Fibroblast of skin of left quadriceps (primary cell): ENCODE measurements at regions not wholly inside any gene's neighbourhood (a gene's known extent, or its start where the extent isn't known, plus 50 kb on each side); places are given as distances from the start of the nearest gene placed in this dataset.

Experiments used
- DNase-seq, 2 experiments: peaks; one replicate each; pipeline ENCODE4 v3.0.0-alpha.2; 2013; ENCODE audit warnings: low read depth in 2 of 2

DNA sequence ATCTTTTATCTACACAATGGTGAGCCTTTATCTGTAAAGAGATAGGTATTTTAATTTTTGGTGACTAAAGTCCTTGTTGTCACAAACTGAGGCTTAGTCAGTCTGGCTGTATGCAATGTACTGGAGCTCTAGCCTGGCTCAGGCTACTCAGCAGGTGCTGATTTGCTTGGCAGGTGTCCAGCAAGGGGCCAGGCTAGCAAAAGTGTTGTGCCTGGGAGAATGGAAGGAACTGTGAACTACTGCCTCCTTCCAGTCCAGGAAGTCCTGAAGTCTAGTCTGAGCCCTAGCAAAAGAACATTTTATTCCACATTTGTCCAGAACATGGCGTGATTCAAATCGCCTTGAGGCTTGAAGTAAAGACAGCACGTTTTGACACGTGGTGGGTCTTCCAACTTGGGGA, 260.5 kb downstream of the CCDC85A start:
- no peak for DNase-seq

DNA sequence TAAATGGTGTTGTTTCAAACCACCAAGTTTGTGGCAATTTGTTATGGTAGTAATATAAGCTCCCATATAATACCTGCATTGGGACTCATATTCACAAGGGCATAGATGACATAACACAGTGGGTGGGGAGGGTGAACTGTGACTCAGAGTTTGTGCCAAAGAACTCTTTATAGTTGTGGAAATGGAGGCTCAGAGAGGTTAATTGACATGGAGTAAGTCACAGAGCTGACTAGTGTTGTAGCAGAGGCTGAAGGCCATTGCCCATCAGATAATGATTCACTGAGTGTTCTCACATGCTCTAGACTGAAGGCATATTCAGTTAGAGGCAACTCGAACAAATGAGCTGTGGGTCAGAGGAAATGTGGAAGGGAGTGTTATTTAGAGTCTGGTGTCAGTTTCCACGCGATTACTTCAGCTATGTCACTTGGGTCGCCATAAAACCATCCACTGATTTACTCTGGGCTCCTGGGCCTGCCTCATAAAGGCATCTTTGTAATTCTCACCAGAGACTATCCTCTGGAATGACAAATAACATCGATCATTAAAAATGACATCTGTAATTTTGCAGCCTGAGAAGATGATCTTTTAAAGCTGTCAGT, 264.7 kb downstream of the CCDC85A start:
- DNase-seq = peak in 1 of 2 experiments; percentile 0

DNA sequence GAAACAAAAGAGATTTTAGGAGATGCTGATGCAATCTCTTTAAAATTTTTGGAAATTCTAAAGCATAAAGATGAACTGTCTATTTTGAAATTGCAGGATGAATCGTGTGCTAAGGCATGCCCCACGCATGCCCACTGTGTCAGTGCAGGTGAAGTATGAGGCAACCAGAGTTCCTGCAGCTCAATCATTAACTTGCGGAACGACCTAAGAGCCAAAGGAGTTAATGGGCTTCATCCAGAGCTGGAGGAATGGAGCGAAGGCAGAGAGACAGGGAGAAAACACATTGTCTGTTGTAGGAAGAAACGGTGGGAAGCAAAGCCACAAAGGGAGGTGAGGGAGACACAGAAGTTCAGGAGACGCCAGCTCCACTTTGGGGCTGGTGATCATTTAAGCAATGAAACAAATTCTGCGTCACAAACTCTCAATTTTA, 265.2 kb downstream of the CCDC85A start:
- DNase-seq = peak; percentile 27 to 34

DNA sequence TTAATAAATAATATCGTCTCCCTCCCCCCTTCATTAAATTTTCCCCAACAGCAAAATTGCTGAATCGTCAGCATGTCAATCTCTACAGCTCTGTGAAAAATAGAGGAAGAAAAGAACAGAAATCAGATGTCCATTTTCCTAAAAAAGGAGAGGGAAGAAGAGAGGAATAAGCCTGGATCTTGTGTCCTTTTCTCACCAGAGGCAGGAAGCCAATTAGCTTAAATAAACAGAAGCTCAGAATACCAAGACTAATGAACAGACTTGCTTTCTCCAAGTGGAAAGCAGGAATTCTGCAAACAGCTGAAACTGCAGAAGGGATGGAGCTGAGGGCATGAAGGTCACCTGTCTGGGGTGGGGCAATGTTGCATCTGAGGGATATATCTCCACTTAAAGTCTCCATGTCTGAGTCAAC, 265.7 kb downstream of the CCDC85A start:
- DNase-seq = no peak

DNA sequence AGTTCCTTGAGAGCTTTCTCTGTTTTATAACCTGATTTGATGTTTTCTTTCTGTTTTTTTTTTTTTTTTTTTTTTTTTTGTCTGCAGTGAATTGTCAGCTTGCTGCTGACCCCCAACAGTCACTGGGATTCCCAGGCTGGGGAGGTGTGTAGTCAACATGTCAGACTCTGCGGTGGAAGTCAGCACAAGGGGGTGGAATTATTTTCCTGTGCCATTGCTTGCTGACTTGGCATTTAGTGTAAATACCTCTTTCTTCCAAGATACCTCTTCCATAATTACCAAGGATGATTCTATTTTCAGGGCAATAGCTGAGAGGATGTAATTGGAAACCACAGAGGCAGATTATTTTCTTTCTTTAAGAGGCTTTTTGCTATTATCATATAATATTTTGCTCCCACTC, 266.3 kb downstream of the CCDC85A start:
- no peak for DNase-seq

DNA sequence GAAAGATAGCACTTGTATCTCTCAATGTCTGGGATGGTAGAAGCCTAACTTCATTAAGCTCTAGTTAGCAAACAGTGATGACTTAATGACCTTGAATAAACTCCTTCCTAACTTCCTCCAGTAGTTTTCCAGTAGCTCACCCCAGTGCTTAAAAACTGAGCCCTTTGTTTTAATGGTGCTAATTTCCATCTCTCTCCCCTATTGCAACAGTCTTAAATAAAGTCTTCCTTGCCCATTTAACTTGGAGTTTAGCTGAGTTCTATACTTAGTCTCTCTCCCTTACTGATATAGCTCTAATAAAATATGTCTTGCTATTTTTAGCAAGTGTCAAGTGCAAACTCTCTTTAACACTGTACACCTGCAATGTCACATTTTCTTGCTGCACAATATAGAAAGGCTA, 267.0 kb downstream of the CCDC85A start:
- DNase-seq = no peak

DNA sequence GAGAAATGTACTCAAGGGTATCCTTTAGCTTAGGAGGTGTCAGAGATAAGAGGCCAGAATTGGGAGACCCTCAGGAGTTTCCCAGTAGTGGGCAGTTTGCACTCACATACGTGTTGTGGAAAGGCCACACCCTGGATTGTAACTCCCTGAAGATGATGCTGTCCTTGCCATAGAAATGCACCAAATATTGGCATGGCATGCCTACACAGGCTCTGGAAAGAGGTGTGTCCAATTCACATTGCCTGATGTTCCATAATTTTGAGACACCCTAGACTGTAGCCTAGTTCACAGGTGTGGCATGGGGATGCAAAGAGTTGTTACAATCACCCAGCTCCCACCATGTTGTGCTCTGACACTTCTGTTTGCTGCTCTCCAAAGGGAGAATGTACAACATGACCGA, 271.9 kb downstream of the CCDC85A start:
- no peak for DNase-seq

DNA sequence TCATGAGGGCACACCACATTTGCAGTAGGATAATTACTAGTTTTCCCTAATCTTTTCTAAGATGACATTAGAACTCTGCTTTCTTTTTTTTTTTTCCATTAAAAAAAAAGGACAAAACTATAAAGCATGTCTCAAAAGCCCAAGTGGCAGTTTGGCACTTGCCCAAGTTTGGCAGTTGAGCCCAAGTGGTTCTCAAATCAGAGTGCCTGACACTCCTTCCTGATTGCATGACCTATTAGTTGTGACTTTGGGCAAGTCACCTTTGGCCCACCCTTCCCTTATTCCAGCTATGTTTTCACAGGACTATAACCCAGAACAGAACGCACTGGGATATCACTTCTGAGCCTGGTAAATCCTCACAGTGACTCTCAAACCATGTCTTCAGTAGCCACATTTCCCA, 273.0 kb downstream of the CCDC85A start:
- no peak for DNase-seq

DNA sequence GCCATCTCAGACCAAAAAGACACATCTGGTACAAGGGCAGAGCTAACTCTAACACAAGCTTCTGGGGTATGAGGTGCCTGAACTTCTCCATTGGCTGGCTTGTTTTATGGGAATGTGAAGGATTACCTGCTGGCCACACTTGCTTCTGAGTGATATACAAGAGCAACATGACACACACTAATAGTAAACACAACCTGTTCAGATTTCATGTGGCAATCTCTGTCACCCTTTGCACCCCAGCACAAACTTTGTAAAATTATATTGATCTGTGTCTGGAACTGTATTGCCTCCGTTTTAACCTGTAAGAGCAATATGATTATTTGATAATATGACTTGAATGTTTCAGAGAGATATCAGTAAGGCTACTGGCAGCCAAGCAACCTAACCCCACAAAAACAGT, 276.7 kb downstream of the CCDC85A start:
- DNase-seq = no peak

DNA sequence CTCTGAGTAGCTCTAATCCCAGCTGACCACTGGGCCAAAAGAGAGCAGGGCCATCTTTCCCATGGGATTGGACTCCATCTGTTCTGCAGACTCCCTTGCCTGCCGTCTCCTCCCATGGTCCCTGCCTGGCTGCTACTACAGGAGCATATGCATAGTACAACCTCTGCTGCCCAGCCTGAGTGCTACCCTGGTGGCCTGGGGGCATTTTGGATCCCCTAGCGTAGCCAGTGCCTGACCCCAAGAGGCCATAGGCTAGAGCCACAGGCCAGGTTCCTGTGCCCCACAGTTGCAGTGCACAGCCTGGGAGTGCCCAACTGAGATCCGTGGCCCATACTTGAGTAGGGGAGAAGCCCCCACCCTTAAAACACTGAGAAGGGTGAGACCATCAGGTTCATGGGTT, 280.3 kb downstream of the CCDC85A start:
- no peak for DNase-seq

DNA sequence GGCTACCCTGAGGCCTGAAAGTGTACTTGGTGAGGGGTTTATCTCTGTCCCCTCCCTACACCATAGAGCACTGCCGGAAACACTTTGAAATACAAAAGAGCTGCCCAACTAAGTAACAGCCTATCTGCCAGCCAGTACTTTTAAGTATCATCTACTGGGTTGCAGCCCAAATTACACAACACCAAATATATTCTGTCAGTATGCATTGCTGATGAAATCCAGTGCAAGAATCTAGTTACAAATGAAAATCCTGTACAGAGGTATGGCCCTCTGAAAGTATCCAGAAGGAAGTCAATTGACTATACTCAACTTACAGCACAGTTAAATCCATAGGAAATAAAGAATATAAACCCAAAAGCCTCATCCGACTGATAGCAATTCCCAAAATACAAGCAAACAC, 280.8 kb downstream of the CCDC85A start:
- DNase-seq = peak; percentile 35 to 39

DNA sequence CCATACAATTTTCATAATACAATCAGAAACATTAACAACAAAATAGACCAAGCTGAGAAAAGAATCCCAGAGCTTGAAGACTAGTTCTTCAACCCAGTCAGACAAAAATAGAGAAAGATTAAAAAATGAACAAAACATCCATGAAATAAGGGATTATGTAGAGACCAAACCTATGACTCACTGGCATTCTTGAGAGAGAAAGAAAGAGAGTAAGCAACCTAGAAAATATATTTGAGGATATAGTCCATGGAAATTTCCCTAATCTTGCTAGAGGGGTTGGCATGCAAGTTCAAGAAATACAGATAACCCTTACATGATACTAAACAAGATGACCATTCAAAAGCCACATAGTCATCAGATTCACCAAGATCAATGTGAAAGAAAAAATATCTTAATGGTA, 281.7 kb downstream of the CCDC85A start:
- peak in 1 of 2 experiments; percentile 3 for DNase-seq

DNA sequence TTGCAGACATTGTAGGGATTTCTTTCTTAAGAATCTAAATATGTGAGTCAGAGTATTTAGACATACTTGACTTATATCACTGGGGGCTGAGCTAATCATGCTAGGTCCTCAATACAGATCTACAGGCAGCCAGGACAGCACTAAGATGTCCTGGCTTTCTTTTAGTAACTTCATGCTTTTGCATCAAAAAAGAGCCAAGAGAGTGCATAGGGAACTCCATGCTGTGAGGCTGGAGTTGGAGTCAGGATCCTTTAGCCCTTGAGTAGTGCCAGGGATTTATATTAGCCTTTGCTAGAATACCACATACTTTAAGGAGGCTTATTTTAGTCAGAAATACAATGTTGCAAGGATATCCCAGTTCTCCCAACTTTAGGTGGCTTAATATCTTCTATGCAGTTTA, 289.7 kb downstream of the CCDC85A start:
- DNase-seq = no peak

DNA sequence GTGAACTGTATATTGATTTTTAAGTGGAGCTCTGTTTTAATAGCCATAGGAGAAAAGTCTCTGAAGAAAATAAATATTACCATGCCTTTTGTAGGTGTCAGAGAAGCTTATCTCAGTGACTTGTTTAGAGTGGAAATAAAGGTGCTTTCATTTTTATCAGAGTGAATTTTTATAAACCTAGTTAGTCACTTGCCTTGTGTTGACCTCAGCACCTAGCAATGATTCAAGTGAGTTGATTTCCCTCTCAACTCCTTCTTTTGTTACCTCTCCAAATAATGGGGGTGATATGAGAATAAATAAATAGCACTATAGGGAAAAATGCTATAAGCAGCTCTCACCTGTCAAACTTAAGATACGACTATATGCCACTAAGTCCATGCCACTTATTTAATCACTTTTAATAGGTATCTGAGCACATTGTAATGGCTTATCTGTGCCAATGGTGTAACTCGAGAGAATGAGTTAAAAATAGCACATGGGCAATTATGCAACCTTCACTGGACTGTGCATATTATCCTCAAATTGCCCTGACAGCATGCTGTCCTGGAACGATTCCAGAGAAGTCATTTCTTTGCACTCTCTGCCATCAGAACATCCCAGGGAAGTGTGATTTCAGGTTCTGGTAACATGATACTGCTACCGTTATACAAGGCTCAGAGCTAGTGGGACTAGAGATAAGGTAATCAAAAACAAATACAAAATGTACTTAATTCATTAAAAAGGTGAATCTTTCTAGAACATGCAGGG, 290.8 kb downstream of the CCDC85A start:
- DNase-seq = peak; percentile 25 to 33

DNA sequence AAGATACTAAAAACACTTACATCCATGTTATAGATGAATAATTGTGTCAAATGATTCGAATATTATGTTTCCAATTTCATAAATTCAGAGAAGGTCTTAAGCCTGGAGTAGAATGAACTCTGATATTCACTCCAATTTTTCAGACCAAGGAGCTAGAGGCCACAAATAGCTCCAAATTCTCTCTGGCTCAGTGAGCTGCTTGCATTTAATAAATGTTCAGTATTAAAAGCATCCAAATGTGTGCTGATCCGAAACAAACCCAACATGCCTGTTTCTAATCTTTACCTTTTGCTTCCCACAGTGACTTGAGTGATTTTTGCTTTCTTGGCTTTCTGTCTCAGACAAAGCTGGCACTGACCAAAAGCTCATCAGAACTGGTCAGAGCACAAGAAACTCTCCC, 291.4 kb downstream of the CCDC85A start:
- no peak for DNase-seq

DNA sequence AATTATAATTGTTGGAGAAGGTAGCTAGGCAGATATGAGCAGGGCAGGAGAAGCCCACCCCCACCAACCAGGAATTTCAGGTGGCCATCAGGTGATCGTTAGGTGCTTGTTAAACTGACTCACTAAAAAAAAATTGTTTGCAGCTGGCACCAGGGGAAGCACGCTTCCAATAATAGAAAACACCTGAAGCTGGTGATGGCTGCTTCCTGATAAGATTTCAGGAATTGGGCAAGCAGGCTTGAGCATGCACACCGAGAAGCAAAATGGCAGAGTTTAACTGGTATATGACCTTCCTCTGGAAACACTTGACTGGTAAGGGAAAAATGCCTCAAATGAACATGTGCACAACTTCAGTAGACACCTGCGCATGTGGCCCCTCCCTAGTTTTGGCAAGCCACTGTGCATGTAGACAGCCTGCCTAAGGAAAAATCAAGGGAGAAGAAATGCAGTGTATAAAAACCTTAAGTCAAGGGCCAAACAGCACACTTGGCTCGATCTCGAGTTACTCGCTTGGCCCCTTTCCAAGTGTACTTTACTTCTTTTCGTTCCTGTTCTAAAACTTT, 292.8 kb downstream of the CCDC85A start:
- no peak for DNase-seq

DNA sequence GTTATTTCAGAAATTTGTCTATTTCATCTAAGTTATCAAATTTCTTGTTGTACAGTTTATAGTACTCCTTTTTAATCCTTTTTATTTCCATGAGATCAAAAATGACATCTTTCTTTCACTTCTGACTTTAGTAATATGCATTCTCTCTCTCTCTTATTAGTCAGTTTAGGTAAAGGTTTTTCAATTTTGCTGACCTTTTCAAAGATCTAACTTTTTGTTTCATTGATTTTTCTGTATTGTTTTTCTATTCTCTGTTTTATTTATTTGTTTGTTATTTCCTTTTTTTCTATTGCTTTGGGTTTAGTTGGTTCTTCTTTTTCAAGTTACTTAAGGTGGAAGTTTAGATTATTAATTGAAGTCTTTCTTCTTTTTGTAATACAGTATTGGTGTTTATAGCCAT, 294.2 kb downstream of the CCDC85A start:
- no peak for DNase-seq

DNA sequence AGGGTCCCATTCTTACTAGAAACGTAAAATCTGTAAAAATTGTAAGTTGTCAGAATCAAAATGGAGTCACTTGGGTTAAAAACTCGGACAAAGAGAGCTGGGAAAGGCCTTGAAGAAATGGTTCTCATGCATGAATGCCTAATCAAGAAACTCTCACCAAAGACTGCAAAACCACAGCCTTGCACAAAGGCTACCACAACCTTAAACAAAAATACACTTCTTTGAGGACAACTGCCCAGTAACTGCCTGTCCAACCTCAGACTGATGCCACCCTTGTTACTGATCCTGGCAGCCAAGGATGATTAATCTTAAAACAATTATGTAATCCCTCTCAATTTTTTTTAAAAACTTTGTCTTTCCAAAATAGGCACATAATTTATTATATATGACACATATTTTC, 299.3 kb downstream of the CCDC85A start:
- no peak for DNase-seq

DNA sequence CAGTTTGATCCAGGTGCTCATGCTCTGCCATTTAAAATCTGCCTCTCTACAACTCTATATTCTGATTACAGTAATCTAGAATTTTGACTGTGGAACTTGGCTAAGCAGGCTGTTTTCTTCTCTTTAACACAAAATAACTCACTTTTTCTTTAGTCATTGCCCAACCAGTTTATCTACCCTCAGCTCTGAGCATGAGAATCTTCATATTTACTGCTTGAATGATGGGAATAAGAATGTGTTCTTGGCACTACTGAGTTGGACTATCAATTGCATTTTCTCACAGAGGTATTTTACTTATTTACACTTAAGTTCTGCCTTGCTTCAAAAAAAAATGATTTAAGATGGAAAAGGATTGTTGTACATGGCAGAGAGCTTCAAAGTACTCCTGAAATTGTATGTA, 301.1 kb downstream of the CCDC85A start:
- no peak for DNase-seq

DNA sequence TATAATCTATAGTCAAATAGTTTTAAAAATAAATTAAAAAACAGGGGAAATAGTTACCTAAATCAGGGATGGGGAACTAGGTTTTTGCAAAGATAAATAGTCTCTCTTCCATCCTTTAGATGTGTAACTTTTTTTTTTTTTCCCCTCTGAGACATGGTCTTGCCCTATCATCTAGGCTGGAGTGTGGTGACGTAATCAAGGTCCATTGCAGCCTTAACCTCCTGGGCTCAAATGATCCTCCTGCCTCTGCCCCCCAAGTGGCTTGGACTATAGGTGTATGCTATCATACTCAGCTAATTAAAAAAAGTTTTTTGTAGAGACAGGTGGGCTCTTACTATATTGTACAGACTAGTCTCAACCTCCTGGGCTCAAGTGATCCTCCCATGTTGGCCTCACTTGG, 316.5 kb downstream of the CCDC85A start:
- no peak for DNase-seq

DNA sequence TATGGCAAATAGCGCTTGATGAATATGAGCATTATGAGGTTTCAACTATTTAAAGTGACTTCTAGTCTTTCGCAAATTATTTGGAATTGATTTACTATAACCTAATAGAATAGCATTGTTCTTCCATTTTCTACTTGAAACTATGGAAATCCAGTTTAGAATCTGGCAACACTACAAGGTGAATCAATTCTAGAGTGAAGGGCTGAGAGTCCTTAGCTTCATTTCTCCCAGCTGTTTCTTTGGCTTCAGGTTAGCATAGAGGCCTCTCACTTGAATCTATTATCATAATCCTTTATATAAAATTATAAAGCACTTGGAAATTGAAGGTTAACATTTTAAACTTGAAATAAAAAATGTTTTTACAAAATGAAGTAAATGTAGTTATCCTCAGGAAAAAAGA, 318.8 kb downstream of the CCDC85A start:
- DNase-seq = no peak

DNA sequence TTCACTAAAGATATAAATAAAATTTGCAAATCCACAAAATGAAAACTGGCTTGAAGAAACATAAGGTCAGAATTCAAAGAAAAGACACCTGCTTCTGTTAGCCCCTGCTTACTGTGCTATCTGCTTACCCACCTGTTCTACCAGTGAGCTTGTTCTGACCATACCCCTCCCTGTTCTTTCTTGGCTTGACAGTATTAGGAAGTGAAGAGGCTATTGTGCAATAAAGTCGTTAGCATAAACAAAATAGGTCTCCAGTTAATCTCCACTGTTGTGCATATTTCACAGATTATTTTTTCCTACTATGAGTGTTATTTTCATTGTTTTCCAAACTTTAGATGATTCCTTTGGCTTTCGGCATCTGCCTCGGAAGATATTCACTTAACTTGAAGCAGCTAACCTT, 322.1 kb downstream of the CCDC85A start:
- no peak for DNase-seq

DNA sequence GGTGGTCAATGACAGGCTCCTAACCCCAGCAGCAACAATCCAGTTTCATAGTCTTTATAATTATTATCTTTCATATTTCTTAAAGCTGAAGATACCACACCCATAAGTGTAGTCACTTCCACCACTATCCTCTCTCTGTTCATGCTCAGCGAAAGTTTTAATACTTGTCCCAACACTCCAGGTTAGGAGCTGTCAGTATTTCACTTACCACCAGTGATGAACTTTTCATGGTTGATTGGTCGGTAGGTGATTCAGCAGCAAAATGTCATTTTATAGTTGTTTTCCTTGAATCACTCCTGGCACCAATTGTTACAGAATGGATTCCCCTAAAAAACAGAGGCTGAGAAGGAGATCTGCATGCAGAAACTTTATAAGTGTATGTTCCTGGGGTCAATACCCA, 324.9 kb downstream of the CCDC85A start:
- no peak for DNase-seq
